Colonic mucosa (tissue), 4 donors: ENCODE measurements at regions not wholly inside any gene's neighbourhood (a gene's known extent, or its start where the extent isn't known, plus 50 kb on each side); places are given as distances from the start of the nearest gene placed in this dataset.

Source experiments
- DNase-seq: peaks from one replicate; pipeline ENCODE4 v3.0.0-alpha.2; 2020
- H3K27ac ChIP-seq: fragments of 200-600 bp; one replicate; pipeline ENCODE4 v1.8.0; 2021
- H3K27me3 ChIP-seq: fragments of 200-600 bp; one replicate; pipeline ENCODE4 v1.8.0; 2021
- H3K36me3 ChIP-seq: fragments of 200-600 bp; one replicate; pipeline ENCODE4 v1.8.0; 2021
- H3K4me1 ChIP-seq: fragments of 200-600 bp; one replicate; pipeline ENCODE4 v1.8.0; 2021; ENCODE audit warnings: mild to moderate bottlenecking
- H3K4me3 ChIP-seq: fragments of 200-600 bp; one replicate; pipeline ENCODE4 v1.8.0; 2021
- H3K9ac ChIP-seq, 2 donors: one replicate each; pipeline ENCODE4 v1.7.0; 2013; ENCODE audit warnings: control low read depth in 2 of 2, low read depth in 2 of 2, low read length in 2 of 2
- H3K9me3 ChIP-seq: fragments of 200-600 bp; one replicate; pipeline ENCODE4 v1.8.0; 2021
- intact Hi-C: fragments of 100-400 bp; cut with DNase I; formaldehyde crosslinking; loops from one replicate; pipeline ENCODE4 v1.14.1; 2022
- TF ChIP-seq, protein P1 (sequence below): fragments of 200-600 bp; IDR thresholded peaks from one replicate; pipeline ENCODE4 v1.8.0; 2022; ENCODE audit warnings: antibody characterized with exemption, mild to moderate bottlenecking
- donor health status: healthy.
- donor health status: DM: no; HTN: no; CAD: no.
- donor health status: DM: no; HTN: no; CAD: no.

GRCh38 chr1:21366288-21366687 is 73.6 kb upstream of the NBPF3 start:
- H3K9me3 ChIP-seq: no peaks in the 10 kb centered on the region
- H3K27me3 ChIP-seq: no peaks in the 10 kb centered on the region
- no peaks in the 10 kb centered on the region for H3K4me1 ChIP-seq
- H3K27ac ChIP-seq: no peak overlapping the region
- no peaks in the 10 kb centered on the region for H3K36me3 ChIP-seq
- H3K4me3 ChIP-seq: no peak overlapping the region
- H3K9ac ChIP-seq: no peak overlapping the region
- DNase-seq: no peak
- intact Hi-C loops: no loop called here
- TF ChIP-seq, protein P1, sequence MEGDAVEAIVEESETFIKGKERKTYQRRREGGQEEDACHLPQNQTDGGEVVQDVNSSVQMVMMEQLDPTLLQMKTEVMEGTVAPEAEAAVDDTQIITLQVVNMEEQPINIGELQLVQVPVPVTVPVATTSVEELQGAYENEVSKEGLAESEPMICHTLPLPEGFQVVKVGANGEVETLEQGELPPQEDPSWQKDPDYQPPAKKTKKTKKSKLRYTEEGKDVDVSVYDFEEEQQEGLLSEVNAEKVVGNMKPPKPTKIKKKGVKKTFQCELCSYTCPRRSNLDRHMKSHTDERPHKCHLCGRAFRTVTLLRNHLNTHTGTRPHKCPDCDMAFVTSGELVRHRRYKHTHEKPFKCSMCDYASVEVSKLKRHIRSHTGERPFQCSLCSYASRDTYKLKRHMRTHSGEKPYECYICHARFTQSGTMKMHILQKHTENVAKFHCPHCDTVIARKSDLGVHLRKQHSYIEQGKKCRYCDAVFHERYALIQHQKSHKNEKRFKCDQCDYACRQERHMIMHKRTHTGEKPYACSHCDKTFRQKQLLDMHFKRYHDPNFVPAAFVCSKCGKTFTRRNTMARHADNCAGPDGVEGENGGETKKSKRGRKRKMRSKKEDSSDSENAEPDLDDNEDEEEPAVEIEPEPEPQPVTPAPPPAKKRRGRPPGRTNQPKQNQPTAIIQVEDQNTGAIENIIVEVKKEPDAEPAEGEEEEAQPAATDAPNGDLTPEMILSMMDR: no peak

GRCh38 chr1:21365036-21365435 is 74.8 kb upstream of the ECE1 start:
- no peaks in the 10 kb centered on the region for H3K9me3 ChIP-seq
- no peaks in the 10 kb centered on the region for H3K36me3 ChIP-seq
- TF ChIP-seq, protein P1: no peak
- no peak overlapping the region for H3K4me3 ChIP-seq
- no peak for DNase-seq
- no peak overlapping the region for H3K27ac ChIP-seq
- intact Hi-C loops: no loop called here
- no peaks in the 10 kb centered on the region for H3K27me3 ChIP-seq
- H3K9ac ChIP-seq: no peak overlapping the region
- H3K4me1 ChIP-seq: no peaks in the 10 kb centered on the region

GRCh38 chr1:21362096-21362495 is 71.8 kb upstream of the ECE1 start:
- no peaks in the 10 kb centered on the region for H3K9me3 ChIP-seq
- intact Hi-C loops: no loop called here
- no peak overlapping the region for H3K27ac ChIP-seq
- no peak for DNase-seq
- no peaks in the 10 kb centered on the region for H3K27me3 ChIP-seq
- no peaks in the 10 kb centered on the region for H3K36me3 ChIP-seq
- no peak overlapping the region for H3K9ac ChIP-seq
- TF ChIP-seq, protein P1: no peak
- H3K4me3 ChIP-seq: no peak overlapping the region
- H3K4me1 ChIP-seq: no peaks in the 10 kb centered on the region

DNA sequence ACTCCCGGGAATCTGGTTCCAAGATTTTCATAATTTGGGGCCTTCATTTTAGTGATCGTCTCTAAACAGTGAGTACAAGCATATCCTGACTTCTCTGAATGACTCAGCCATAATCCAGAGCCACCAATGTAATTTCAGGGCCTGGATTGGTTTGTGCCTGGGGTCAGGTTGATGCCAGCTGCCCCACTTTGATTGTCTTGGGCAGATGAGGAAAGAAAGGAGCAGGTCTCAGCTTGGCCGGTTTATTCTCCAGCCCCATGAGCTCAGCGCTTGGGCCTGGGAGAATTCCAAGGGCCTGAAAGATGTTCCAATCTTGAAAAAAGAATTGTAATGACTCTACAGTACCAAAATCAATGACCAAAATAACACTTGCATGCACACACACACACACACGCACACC is 71.2 kb upstream of the ECE1 start:
- DNase-seq: no peak
- intact Hi-C loops: no loop called here
- Histone ChIP-seq H3K9ac (no peak overlapping the region), H3K4me1 (no peaks in the 10 kb centered on the region), H3K4me3 (no peak overlapping the region), H3K27ac (no peak overlapping the region), H3K36me3 (no peaks in the 10 kb centered on the region), H3K9me3 (no peaks in the 10 kb centered on the region), H3K27me3 (no peaks in the 10 kb centered on the region)
- TF ChIP-seq, protein P1: no peak

- Histone ChIP-seq H3K36me3 (no peaks in the 10 kb centered on the region), H3K4me3 (no peak overlapping the region), H3K27ac (no peak overlapping the region), H3K9ac (no peak overlapping the region), H3K9me3 (no peaks in the 10 kb centered on the region), H3K4me1 (no peaks in the 10 kb centered on the region), H3K27me3 (no peaks in the 10 kb centered on the region)
- no peak for DNase-seq
- intact Hi-C loops: no loop called here
- TF ChIP-seq, protein P1: no peak
Measured at GRCh38 chr1:21357161-21357560, 66.9 kb upstream of the ECE1 start.

- Histone ChIP-seq H3K27me3 (no peaks in the 10 kb centered on the region), H3K9me3 (no peaks in the 10 kb centered on the region), H3K4me1 (no peaks in the 10 kb centered on the region), H3K36me3 (no peaks in the 10 kb centered on the region), H3K4me3 (no peak overlapping the region), H3K9ac (no peak overlapping the region), H3K27ac (no peak overlapping the region)
- no peak for DNase-seq
- intact Hi-C loops: no loop called here
- TF ChIP-seq, protein P1: no peak
Measured at GRCh38 chr1:21355956-21356355, 65.7 kb upstream of the ECE1 start.
